ENCODE measurements at regions not wholly inside any gene's neighbourhood (a gene's known extent, or its start where the extent isn't known, plus 50 kb on each side); places are given as distances from the start of the nearest gene placed in this dataset.

GRCh38 chr16:80007231-80007630 is 406.7 kb upstream of the MAF start:
- TF ChIP-seq POLR2AphosphoS5 (IDR thresholded peaks at IDR 0.05; ENCODE audit: low read depth, low read length): no peak
- TF ChIP-seq CTCF (IDR thresholded peaks at IDR 0.05): no peak
